ENCODE measurements at regions not wholly inside any gene's neighbourhood (a gene's known extent, or its start where the extent isn't known, plus 50 kb on each side); places are given as distances from the start of the nearest gene placed in this dataset.
"Not testable (repeated sequence)": the region's sequence is repeated elsewhere in the genome, so short reads cannot be mapped to it uniquely, and the experiment has no call there.

DNA sequence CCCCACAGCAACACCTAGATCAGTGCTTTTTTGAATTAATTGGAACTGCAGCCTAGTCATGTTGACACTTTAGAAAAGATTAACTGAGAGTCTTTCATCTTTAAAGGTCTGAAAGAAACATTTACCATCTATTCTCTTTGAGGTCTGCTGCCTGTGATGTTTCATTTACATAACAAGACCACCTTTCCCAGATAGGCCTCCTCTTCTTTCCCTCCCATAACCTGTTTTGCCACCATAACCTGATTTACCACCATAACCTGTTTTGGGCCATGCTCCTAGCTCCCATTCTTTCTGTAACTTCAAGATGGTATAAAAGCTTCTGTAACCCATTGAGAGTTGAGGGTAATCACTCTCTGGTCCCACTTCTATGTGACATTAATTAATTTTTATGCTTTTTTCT is 320.8 kb downstream of the PCDH20 start:
- H3K4me3 Mint-ChIP-seq (ENCODE audit: unreplicated experiment) = no peak overlapping the region
- H3K27me3 Mint-ChIP-seq (ENCODE audit: low read depth) = no peaks in the 10 kb centered on the region
- H3K4me1 Mint-ChIP-seq (ENCODE audit: low read depth) = no peaks in the 10 kb centered on the region
- H3K27ac Mint-ChIP-seq (ENCODE audit: unreplicated experiment) = no peak overlapping the region
- no peaks in the 10 kb centered on the region for H3K36me3 Mint-ChIP-seq (ENCODE audit: low read depth)
- DNase-seq (ENCODE audit: low spot score) = no peak
- no peaks in the 10 kb centered on the region for H3K9me3 Mint-ChIP-seq (ENCODE audit: low read depth)
- no peak for TF ChIP-seq CTCF (IDR thresholded peaks at IDR 0.05)

DNA sequence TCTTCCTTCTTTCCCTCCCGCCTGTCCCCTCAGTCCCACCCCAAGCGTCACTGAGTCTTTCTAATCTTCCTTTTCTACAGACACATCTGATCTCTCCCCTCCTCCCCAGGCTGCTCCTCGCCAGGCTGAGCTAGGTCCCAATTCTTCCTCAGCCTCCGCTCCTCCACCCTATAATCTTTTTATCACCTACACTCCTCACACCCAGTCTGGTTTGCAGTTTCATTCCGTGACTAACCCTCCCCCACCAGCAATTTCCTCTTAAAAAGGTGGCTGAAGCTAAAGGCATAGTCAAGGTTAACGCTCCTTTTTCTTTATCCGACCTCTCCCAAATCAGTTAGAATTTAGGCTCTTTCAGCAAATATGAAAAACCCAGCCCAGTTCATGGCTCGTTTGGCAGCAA is 325.8 kb downstream of the PCDH20 start:
- H3K4me1 Mint-ChIP-seq (ENCODE audit: low read depth) = peaks cover 16% of the 10 kb centered on the region
- not testable (repeated sequence) for H3K27ac Mint-ChIP-seq (ENCODE audit: unreplicated experiment); H3K36me3 Mint-ChIP-seq (ENCODE audit: low read depth); H3K4me3 Mint-ChIP-seq (ENCODE audit: unreplicated experiment); H3K9me3 Mint-ChIP-seq (ENCODE audit: low read depth); H3K27me3 Mint-ChIP-seq (ENCODE audit: low read depth); DNase-seq (ENCODE audit: low spot score)

- no peak for TF ChIP-seq CTCF (IDR thresholded peaks at IDR 0.05)
- peaks cover 7% of the 10 kb centered on the region for H3K9me3 Mint-ChIP-seq (ENCODE audit: low read depth)
- no peaks in the 10 kb centered on the region for H3K27me3 Mint-ChIP-seq (ENCODE audit: low read depth)
- no peaks in the 10 kb centered on the region for H3K36me3 Mint-ChIP-seq (ENCODE audit: low read depth)
- peaks cover 17% of the 10 kb centered on the region for H3K4me1 Mint-ChIP-seq (ENCODE audit: low read depth)
- DNase-seq (ENCODE audit: low spot score) = no peak
- no peak overlapping the region for H3K4me3 Mint-ChIP-seq (ENCODE audit: unreplicated experiment)
- H3K27ac Mint-ChIP-seq (ENCODE audit: unreplicated experiment) = no peak overlapping the region
Measured at GRCh38 chr13:61086087-61086486, 329.6 kb downstream of the PCDH20 start.

GRCh38 chr13:61084988-61085387 is 330.7 kb downstream of the PCDH20 start:
- Mint-ChIP-seq H3K36me3 (ENCODE audit: low read depth) (no peaks in the 10 kb centered on the region), H3K4me1 (ENCODE audit: low read depth) (peaks cover 17% of the 10 kb centered on the region), H3K27me3 (ENCODE audit: low read depth) (no peaks in the 10 kb centered on the region), H3K27ac (ENCODE audit: unreplicated experiment) (no peak overlapping the region), H3K9me3 (ENCODE audit: low read depth) (peaks cover 7% of the 10 kb centered on the region), H3K4me3 (ENCODE audit: unreplicated experiment) (no peak overlapping the region)
- no peak for TF ChIP-seq CTCF (IDR thresholded peaks at IDR 0.05)
- no peak for DNase-seq (ENCODE audit: low spot score)

DNA sequence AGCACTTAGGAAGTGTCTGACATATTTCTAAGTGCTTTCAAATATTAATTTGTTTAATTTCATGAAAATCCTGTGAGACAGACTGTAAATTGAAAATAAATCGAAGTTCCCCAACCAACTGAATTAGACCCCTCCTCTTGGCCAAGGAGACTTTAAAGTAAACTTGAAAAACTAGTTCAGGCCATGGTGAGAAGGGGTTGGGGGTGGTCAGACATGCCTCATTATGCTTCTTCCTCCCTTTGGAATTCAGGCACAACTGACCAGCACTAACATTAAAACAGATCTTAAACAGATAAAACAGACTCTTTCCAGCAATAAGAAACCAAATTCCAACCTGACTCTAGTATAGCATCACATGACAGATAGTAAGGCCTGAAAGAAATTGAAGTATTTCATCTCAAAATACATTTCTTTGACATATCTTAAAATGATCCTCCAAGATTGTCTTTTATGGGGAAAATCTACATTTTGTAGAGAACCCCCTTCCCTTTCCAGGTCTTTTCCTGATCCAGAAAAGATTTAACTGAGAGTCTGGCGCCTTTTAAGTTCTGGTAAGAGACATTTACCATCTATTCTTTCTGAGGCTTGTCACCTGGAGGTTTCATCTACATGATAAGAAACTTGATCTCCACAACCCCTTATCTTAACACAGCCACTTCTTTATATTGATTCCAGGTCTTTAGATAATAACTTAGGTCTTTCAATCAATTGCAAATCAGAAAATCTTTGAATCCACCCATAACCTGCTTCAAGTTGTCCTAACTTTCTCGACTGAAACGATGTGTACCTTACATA is 336.5 kb downstream of the PCDH20 start:
- no peaks in the 10 kb centered on the region for H3K4me1 Mint-ChIP-seq (ENCODE audit: low read depth)
- no peak for TF ChIP-seq CTCF (IDR thresholded peaks at IDR 0.05)
- H3K27me3 Mint-ChIP-seq (ENCODE audit: low read depth) = no peaks in the 10 kb centered on the region
- no peaks in the 10 kb centered on the region for H3K36me3 Mint-ChIP-seq (ENCODE audit: low read depth)
- H3K4me3 Mint-ChIP-seq (ENCODE audit: unreplicated experiment) = no peak overlapping the region
- no peak overlapping the region for H3K27ac Mint-ChIP-seq (ENCODE audit: unreplicated experiment)
- H3K9me3 Mint-ChIP-seq (ENCODE audit: low read depth) = peaks cover 4% of the 10 kb centered on the region
- DNase-seq (ENCODE audit: low spot score) = no peak

DNA sequence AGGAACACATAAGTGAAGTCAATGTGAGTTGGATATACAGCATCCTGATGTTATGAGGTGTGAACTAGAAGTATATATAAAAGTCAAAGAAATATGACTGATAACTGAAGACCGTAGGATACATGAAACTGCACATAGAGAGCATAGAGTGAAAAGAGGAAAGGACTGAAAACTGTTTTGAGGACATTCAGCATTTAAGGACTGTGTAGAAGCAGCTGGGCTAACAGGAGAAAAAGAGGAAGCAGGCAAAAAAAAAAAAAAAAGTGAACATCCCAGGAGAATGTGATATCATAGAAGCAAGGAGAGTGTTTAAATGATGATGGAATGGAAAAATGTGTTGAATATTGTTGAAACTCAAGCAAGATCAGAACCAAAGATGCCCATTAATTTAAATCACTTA is 363.5 kb downstream of the PCDH20 start:
- Mint-ChIP-seq H3K27me3 (ENCODE audit: low read depth) (peaks cover 6% of the 10 kb centered on the region), H3K4me3 (ENCODE audit: unreplicated experiment) (no peak overlapping the region), H3K27ac (ENCODE audit: unreplicated experiment) (no peak overlapping the region), H3K4me1 (ENCODE audit: low read depth) (no peaks in the 10 kb centered on the region), H3K9me3 (ENCODE audit: low read depth) (no peaks in the 10 kb centered on the region), H3K36me3 (ENCODE audit: low read depth) (no peaks in the 10 kb centered on the region)
- no peak for TF ChIP-seq CTCF (IDR thresholded peaks at IDR 0.05)
- no peak for DNase-seq (ENCODE audit: low spot score)

Measured in chondrocyte (in vitro differentiated cells).